K562 (cell line): ENCODE measurements at regions not wholly inside any gene's neighbourhood (a gene's known extent, or its start where the extent isn't known, plus 50 kb on each side); places are given as distances from the start of the nearest gene placed in this dataset.

Experiments used
- ATAC-seq: fragments of 200-7000 bp; cut with Tn5 transposase; 3 replicates; pipeline ENCODE4 v1.9.1; 2020; ENCODE audit warnings: moderate library complexity
- BruUV-seq: library from RNA; stranded (reverse); fragments of 400-500 nt; replicated peaks from 2 replicates; lab custom pipeline; 2021; lab: Mats Ljungman, UMichigan
- CTCF ChIA-PET: fragments of 300-600 bp; formaldehyde crosslinking; extraction: SDS; loops from one replicate; lab custom pipeline; 2021; ENCODE audit warnings: low intra/inter-chr PET ratio; lab: Yijun Ruan, JAX
- POLR2A ChIA-PET: fragments of 300-600, 350-650 bp; sonication (Branson Sonifier 250); formaldehyde crosslinking; extraction: SDS; loops from one replicate; lab custom pipeline; 2021; ENCODE audit warnings: antibody characterized with exemption, inconsistent platforms; lab: Yijun Ruan, JAX
- DNase-seq, 4 experiments: peaks; one replicate each; pipeline versions ENCODE4 v3.0.0 to v3.0.0-alpha.2; 2011 to 2018; ENCODE audit warnings: low spot score in 3 of 4, mixed read lengths in 3 of 4; ENCODE audit errors: extremely low read depth in 1 of 4
- FAIRE-seq: peaks from 2 replicates; lab custom pipeline; 2011; peaks lifted over from hg19 to GRCh38; lab: Jason Lieb, UNC
- H2AFZ ChIP-seq: 2 replicates; pipeline ENCODE4 v1.6.0; 2011; ENCODE audit warnings: low read depth, low read length, control low read depth, inconsistent platforms
- H3K27ac ChIP-seq: fragments of 200-600 bp; 3 replicates; pipeline ENCODE4 v1.8.0; 2011; ENCODE audit warnings: low read depth, mild to moderate bottlenecking, control low read depth, inconsistent platforms, low read length, moderate library complexity, mixed read lengths; ENCODE audit errors: extremely low read depth
- H3K27me3 ChIP-seq, 2 experiments: fragments of 300-600 bp in 1 of 2; 2 replicates in 1 of 2; 3 replicates in 1 of 2; pipeline versions ENCODE4 v1.6.0 to v1.8.0; 2011; ENCODE audit warnings: inconsistent platforms in 2 of 2, low read length in 2 of 2, mild to moderate bottlenecking in 1 of 2, mixed read lengths in 1 of 2, moderate library complexity in 1 of 2; ENCODE audit not compliant: control insufficient read depth in 2 of 2, insufficient read depth in 2 of 2
- H3K36me3 ChIP-seq: fragments of 300-600 bp; 3 replicates; pipeline ENCODE4 v1.8.0; 2011; ENCODE audit warnings: mild to moderate bottlenecking, low read length, inconsistent platforms; ENCODE audit not compliant: control insufficient read depth, insufficient read depth
- H3K4me1 ChIP-seq, 2 experiments: fragments of 200-600 bp in 1 of 2; replicated peaks in 1 of 2; 2 replicates in 1 of 2; 3 replicates in 1 of 2; pipeline versions ENCODE4 v1.5.1 to v1.8.0; 2011; ENCODE audit warnings: inconsistent platforms in 2 of 2, low read length in 2 of 2, mild to moderate bottlenecking in 1 of 2, mixed read lengths in 1 of 2, moderate library complexity in 1 of 2; ENCODE audit not compliant: control insufficient read depth in 2 of 2, insufficient read depth in 2 of 2
- H3K4me2 ChIP-seq: 2 replicates; pipeline ENCODE4 v1.6.1; 2011; ENCODE audit warnings: low read length, control low read depth, inconsistent platforms, mixed read lengths; ENCODE audit not compliant: insufficient read depth
- H3K4me3 ChIP-seq: fragments of 200-600 bp; sonication (generic), shearing (Covaris generic); 2 replicates; pipeline ENCODE4 v1.5.1; 2016; ENCODE audit warnings: control low read depth, inconsistent platforms
- H3K79me2 ChIP-seq: fragments of 200-600 bp; 3 replicates; pipeline ENCODE4 v1.8.0; 2011; ENCODE audit warnings: low read length, inconsistent platforms; ENCODE audit not compliant: control insufficient read depth, insufficient read depth
- H3K9ac ChIP-seq, 2 experiments: 2 replicates each; pipeline versions ENCODE4 v1.6.0 to v1.6.1; 2011; ENCODE audit warnings: low read depth in 2 of 2, low read length in 2 of 2, control low read depth in 1 of 2, inconsistent platforms in 1 of 2, mild to moderate bottlenecking in 1 of 2, mixed read lengths in 1 of 2; ENCODE audit not compliant: insufficient read depth in 1 of 2
- H3K9me1 ChIP-seq: one replicate; pipeline ENCODE4 v1.6.0; 2011; ENCODE audit warnings: inconsistent platforms, mild to moderate bottlenecking, low read length, moderate library complexity; ENCODE audit not compliant: control insufficient read depth, insufficient read depth
- H3K9me3 ChIP-seq: replicated peaks from 2 replicates; pipeline ENCODE4 v1.5.1; 2011; ENCODE audit warnings: low read depth, low read length, inconsistent platforms; ENCODE audit not compliant: control insufficient read depth, insufficient read depth
- H4K20me1 ChIP-seq: replicated peaks from 2 replicates; pipeline ENCODE4 v1.6.1; 2011; ENCODE audit warnings: low read length, inconsistent platforms, mixed read lengths; ENCODE audit not compliant: control insufficient read depth, insufficient read depth
- EZH2 ChIP-seq: IDR thresholded peaks from 2 replicates; pipeline ENCODE4 v1.6.1; 2012; ENCODE audit warnings: low read depth, mild to moderate bottlenecking, inconsistent platforms, low read length, borderline replicate concordance
- RFX1 ChIP-seq: fragments of 450-650 bp; IDR thresholded peaks from 2 replicates; pipeline ENCODE4 v1.6.1; 2016; ENCODE audit warnings: mild to moderate bottlenecking, moderate library complexity
- WGBS: fragments of 100-300 bp; shearing (Covaris generic); methylation state at CpG from one replicate; pipeline ENCODE4 v1.1.6; 2016; ENCODE audit warnings: low coverage, mixed read lengths; ENCODE audit not compliant: insufficient coverage; ENCODE audit errors: missing lambda C conversion rate; 5-methylcytosine and 5-hydroxymethylcytosine counted together
- in situ Hi-C: fragments of 300-500 bp; cut with MboI; formaldehyde crosslinking; loops from 4 replicates; pipeline ENCODE4 v1.15.0; 2018; ENCODE audit warnings: inconsistent platforms, mixed read lengths
- intact Hi-C: fragments of 100-400 bp; cut with micrococcal nuclease; formaldehyde crosslinking; loops from 2 replicates; pipeline ENCODE4 v1.14.2; 2022
- TF ChIP-seq, protein P1 (sequence below): IDR thresholded peaks from 2 replicates; pipeline ENCODE4 v1.6.1; 2012; ENCODE audit warnings: low read depth, low read length, improper control_type of control experiment, borderline replicate concordance
- TF ChIP-seq, protein P2 (sequence below): fragments of 450-650 bp; conservative IDR thresholded peaks from 2 replicates; pipeline ENCODE4 v1.6.1; 2016; ENCODE audit warnings: missing genetic modification characterization, low read depth, mild to moderate bottlenecking, control low read depth, missing compliant biosample characterization

DNA sequence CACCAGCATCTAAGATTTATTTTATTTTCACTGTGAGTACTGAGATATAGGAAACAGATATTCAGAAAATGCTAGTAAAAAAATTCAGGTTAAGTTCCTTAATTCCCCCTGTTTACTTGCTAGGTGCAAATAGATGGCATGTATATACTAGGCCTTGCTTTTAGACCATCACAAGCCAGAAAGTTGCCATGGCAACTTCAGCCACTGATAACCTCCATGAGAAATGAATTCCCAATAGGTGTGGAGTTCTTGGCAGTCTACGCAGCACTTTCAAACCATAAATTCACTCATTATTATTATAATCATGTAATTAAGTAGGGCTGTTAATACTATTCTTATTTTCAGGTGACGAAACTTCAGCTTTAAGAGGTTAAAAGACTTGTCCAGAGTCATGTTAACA is 251.6 kb upstream of the TFAP2D start:
- ChIA-PET POLR2A (no interaction called here), CTCF (no interaction called here)
- DNase-seq (no peak), ATAC-seq (no peak), FAIRE-seq (no peak)
- H3K9me1 ChIP-seq: no peaks in the 10 kb centered on the region
- H3K79me2 ChIP-seq: no peaks in the 10 kb centered on the region
- H3K9ac ChIP-seq: no peak overlapping the region
- 3% methylated on average over 2 of the region's 2 CpGs for WGBS
- in situ Hi-C loops (no loop called here), intact Hi-C loops (no loop called here)
- peak; percentile 25; the same call in 1 of the 2 replicates for TF ChIP-seq RFX1
- TF ChIP-seq, protein P1, sequence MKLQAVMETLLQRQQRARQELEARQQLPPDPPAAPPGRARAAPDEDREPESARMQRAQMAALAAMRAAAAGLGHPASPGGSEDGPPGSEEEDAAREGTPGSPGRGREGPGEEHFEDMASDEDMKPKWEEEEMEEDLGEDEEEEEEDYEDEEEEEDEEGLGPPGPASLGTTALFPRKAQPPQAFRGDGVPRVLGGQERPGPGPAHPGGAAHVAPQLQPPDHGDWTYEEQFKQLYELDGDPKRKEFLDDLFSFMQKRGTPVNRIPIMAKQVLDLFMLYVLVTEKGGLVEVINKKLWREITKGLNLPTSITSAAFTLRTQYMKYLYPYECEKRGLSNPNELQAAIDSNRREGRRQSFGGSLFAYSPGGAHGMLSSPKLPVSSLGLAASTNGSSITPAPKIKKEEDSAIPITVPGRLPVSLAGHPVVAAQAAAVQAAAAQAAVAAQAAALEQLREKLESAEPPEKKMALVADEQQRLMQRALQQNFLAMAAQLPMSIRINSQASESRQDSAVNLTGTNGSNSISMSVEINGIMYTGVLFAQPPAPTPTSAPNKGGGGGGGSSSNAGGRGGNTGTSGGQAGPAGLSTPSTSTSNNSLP: no peak
- no peaks in the 10 kb centered on the region for H4K20me1 ChIP-seq
- H3K4me3 ChIP-seq: no peak overlapping the region
- no peak overlapping the region for H2AFZ ChIP-seq
- no peak overlapping the region for H3K27ac ChIP-seq
- H3K4me1 ChIP-seq: no peaks in the 10 kb centered on the region
- no TSS peak for BruUV-seq
- no peaks in the 10 kb centered on the region for H3K36me3 ChIP-seq
- no peaks in the 10 kb centered on the region; the same call in 1 of the 2 replicates for H3K9me3 ChIP-seq
- no peaks in the 10 kb centered on the region for H3K27me3 ChIP-seq
- no peak overlapping the region for H3K4me2 ChIP-seq

DNA sequence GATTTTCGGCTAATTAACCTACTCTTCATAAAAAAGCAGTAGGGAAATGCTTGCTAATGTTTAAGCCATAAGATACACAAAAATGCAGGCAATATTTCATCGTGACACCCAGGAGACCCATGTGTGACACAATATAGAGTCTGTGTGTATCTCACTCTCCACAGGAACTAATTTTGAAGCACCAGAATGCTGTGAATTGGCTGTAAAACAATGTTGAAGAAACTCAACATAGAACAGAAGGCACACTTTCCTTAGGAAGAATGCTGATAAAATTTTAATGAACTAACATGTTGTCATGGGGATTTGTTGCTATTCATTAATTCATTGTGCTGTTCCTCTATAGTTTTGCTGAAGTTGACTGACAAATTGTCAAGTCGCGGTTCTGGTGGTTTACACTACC is 249.4 kb upstream of the TFAP2D start:
- no peak for DNase-seq
- 0% methylated on average over 4 of the region's 4 CpGs for WGBS
- no peak for TF ChIP-seq EZH2
- TF ChIP-seq, protein P2, sequence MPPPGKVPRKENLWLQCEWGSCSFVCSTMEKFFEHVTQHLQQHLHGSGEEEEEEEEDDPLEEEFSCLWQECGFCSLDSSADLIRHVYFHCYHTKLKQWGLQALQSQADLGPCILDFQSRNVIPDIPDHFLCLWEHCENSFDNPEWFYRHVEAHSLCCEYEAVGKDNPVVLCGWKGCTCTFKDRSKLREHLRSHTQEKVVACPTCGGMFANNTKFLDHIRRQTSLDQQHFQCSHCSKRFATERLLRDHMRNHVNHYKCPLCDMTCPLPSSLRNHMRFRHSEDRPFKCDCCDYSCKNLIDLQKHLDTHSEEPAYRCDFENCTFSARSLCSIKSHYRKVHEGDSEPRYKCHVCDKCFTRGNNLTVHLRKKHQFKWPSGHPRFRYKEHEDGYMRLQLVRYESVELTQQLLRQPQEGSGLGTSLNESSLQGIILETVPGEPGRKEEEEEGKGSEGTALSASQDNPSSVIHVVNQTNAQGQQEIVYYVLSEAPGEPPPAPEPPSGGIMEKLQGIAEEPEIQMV (tag): no peak
- intact Hi-C loops (no loop called here), in situ Hi-C loops (no loop called here)
- Histone ChIP-seq H3K4me2 (no peak overlapping the region), H3K27ac (no peak overlapping the region), H2AFZ (no peak overlapping the region), H3K4me3 (no peak overlapping the region), H3K9me3 (no peaks in the 10 kb centered on the region; the same call in 1 of the 2 replicates), H3K36me3 (no peaks in the 10 kb centered on the region), H3K27me3 (no peaks in the 10 kb centered on the region), H3K9ac (no peak overlapping the region), H3K79me2 (no peaks in the 10 kb centered on the region), H3K4me1 (no peaks in the 10 kb centered on the region), H3K9me1 (no peaks in the 10 kb centered on the region), H4K20me1 (no peaks in the 10 kb centered on the region)
- BruUV-seq: no TSS peak
- no peak for ATAC-seq
- ChIA-PET CTCF (interaction anchor here (0.7 kb wide), 1 partner anchor 324 kb away, joined by 3 read pairs; no protein-coding TSS in a partner anchor), POLR2A (no interaction called here)
- no peak for FAIRE-seq
